NK-92 treated with Interleukin-12 subunit alpha and Interleukin-12 subunit beta, amount 100 ng/mL, for 24 hours (cell line): ENCODE measurements at regions not wholly inside any gene's neighbourhood (a gene's known extent, or its start where the extent isn't known, plus 50 kb on each side); places are given as distances from the start of the nearest gene placed in this dataset.

Experiments used
- DNase-seq: peaks from one replicate; lab custom pipeline; 2025; lab: John Stamatoyannopoulos, UW

GRCh38 chr3:43866529-43867353 lies 176.0 kb downstream of the ABHD5 start:
- no peak for DNase-seq

DNA sequence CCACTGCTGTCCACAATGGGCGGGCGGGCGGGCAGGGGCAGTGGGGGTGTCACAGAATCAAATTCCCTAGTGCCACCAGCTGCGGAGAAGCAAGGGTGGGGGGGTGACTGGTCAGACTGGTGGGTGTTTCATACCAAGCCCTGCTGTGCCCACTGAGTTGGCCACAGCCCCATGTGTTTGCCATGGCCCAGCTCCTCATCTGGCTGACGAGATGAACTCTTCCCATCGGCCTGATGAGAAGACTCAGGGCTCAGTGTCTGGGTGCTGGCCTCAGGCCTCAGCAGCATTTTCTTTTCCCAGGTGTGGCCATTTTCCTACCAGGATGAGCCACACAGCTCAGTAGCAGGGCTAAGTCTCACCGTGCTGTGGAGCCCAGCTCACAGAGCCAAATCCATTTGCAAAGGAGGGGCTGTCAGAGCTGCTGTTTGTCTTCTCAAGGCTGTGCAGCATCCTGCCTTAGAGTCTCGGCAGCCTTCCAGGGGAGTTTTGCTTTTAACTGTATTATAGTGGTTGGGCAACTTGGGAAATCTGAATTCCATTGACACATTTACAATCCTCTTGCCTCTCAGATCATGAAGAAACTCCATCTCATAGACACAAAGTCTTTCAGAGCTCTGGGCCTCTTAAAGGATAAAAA lies 176.8 kb downstream of the ABHD5 start:
- no peak for DNase-seq

DNA sequence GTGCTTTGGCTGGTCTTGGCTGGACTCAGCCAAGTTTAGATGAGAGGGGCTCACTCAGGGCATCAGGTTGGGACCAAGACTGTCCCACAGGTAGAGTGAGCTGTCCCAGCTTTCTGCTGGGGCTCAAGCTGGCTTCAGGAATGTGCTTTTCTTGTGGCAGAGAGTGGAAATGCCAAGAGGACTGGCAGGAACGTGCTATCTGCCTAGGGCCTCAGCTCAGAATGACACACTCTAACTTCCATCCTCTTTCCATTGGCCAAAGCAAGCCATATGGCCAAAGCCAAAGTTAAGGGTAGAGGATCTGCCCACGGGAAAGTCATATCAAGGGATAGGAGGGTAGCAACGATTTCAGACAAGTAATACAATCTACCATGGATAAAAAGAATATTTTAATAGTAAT lies 178.8 kb downstream of the ABHD5 start:
- no peak for DNase-seq

GRCh38 chr3:43870120-43870519 lies 179.4 kb downstream of the ABHD5 start:
- DNase-seq: no peak

- DNase-seq: no peak
Observed at GRCh38 chr3:43870844-43871626, 180.3 kb downstream of the ABHD5 start.

DNA sequence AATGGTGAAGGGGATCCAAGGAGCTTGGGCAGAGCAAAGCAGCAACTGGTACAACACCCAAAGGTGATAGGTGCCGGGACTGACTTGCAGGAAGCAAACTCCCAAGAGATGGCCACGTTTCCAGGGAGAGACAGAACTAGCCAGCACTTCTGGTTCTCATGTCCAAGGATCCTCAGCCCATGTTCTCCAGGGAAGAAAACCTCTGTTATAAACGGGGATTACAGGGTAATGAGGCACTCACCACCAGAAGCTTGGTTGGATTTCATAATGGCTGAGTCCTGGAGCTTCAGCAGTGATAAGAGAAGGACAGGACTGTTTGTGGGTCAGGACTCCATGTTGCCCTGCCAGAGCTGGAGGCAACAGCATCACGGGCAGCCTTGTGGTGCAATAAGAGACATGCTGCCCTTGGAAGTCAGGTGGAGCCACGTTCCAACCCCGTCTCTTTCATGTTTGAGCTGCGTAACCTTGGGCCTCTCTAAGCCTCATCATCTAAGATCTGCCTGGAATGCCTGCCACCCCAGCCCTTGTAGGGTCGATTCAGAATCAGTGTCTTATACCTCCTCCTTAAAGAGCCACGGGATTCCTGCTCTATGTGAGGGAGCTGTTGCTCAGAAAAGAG lies 181.0 kb downstream of the ABHD5 start:
- DNase-seq: no peak

GRCh38 chr3:43872301-43872700 lies 181.6 kb downstream of the ABHD5 start:
- no peak for DNase-seq

DNA sequence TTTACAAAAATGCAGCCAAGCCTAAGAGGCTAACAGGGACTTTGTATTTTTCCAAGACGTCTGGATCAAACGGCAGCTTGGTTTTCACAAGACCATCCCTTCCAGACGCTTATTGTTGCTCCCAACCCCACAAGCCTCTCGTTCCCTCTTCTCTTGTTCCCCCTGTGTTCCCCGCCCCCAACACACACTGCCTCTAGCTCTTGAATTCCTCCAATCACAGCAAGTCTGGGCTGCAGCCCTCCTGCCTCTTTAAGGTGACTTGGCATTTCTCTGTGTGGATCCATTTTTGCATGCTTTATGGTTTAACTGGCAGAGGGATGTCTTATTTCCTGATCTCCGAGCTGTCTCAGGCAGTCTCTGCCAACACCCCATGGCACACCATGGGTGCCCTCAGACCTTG lies 182.2 kb downstream of the ABHD5 start:
- no peak for DNase-seq

DNA sequence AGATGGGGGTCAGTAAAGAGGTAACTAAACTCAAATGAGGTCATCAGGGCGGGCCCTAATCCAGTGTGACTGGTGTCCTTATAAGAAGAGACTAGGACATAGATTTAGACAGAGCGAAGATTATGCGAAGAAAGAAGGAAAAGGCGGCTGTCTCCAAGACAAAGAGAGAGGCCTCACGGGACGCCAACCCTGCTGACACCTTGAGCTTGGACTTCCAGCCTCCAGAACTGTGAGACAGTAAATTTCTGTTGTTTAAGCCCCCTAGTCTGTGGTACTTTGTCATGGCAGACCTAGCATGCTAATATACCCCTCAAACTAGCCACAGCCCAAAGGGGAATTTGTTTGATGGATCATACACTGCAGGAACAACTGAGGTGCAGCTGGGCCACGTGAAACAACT lies 183.0 kb downstream of the ABHD5 start:
- DNase-seq: no peak

GRCh38 chr3:43874290-43874689 lies 183.6 kb downstream of the ABHD5 start:
- DNase-seq: no peak

- DNase-seq: no peak
Observed at GRCh38 chr3:43874731-43875130, 184.0 kb downstream of the ABHD5 start.

DNA sequence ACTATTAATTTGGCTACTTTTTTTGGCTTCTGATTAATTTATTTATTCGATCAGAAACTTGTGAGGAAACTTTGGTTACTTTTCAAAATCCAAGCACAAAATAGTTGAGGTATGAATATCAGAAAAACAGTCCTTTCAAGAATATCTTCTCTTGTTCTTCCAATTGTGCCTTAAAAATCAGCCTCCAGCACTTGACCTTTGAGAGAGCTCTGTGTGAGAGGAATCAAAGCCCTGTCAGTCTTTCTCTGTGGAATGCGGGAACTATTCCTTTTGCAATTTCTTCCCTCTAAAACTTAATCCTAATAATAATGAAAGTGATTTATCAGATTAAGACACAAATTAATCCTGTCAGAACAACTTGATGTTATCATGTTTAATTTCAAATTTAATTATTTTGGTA lies 185.9 kb downstream of the ABHD5 start:
- DNase-seq: no peak

DNA sequence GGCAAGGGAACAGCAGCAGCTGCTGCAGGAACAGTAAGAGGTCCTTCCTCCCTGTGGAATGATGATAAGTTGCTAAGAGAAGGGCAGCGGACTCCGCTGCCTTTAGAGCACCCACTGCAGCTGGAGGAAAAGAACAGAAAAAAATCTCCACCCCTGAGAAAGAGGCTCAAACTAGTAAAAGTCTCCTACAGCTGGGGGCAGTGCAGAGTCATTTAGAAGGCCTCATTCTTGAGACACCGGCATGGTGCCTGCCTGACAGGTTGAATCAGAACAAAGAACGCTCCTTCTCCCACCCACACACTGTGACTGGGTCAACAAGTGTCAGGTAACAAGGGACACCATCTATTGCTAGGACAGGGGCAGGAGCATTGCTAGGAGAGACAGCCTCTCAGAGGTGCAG lies 188.4 kb downstream of the ABHD5 start:
- DNase-seq: no peak

GRCh38 chr3:43882976-43883680 lies 192.4 kb downstream of the ABHD5 start:
- no peak for DNase-seq

DNA sequence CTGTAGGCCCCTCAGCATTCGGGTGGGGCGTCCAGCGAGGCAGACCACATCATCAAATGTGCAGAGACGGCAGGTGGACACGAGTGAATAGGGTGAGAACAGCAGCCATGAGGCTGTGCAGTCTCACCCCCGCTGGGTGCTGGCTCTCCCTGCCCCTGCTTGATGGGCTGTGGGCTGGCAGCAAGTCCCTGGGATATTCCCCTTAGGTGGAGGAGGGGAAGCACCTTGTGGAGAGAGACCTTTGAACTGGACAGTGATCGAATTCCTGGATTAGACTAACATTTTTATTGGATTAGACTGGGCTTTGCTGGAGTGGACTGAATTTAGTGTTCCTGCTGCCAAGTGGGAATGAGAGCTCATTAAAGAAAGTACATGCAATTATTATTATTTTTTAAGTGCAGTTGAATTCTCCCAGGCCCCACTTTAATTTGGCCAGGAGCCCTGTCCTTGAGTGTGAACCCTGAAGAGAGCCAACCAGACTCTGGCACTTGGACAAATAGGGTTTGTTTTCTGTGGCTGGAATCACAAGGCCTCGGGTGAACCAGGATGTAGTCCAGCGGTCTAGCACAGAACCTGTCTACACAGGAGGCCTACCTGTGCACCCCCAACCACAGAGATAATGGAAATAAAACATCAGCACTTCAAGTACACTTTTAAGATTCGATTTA lies 193.1 kb downstream of the ABHD5 start:
- no peak for DNase-seq

- no peak for DNase-seq
Observed at GRCh38 chr3:43884581-43884980, 193.8 kb downstream of the ABHD5 start.

DNA sequence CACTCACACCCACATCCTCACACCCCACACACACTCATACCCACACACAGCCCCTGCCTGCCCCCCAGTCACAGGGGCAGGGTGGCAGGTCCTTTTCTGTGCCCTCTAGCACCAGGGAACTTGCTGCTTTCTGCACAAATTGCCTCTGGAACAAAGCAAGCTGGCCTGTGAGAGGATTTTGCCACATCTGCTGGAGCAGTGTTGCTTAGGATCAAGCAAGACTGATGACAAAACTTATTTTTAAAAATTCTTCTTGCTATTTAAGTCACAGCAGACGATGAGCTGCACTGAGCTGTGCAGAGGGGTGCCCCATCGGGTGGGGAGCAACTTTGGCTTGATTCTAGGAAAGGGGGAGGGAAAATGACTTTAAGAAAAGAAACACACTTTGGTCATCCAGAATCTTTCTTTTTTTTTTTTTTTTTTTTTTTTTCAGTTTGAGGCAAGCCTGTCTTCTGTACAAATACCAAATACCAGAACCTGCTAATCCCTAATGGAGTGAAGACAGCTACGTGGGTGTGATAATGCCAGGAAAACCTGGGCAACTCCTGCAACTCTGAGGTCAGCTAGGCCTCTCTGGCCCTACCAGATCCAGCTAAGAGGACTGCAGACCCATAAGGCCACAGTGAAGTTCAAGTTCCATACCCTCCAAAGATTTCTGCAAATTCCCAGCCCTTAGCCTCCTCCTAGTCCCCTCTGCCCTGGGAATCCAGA lies 195.3 kb downstream of the ABHD5 start:
- no peak for DNase-seq

DNA sequence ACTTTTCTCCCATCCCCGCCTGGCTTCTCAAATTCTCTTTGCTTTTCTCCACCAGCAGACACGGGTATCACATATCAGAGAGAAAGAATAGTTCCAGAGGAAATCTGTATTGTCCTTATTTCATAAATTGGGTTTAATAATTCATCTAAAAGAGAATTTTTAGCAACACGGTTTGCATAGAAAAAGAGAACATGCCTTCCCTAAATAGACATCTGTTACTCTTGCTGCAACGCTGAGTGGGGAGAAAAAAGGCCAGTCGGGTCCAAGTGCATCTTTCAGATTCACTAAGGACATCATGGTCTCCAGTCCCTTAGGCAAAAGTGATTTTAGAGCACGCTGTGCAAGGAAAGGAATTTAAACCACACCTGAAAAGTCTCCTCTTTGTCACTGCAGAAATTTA lies 201.3 kb downstream of the ABHD5 start:
- DNase-seq: no peak

DNA sequence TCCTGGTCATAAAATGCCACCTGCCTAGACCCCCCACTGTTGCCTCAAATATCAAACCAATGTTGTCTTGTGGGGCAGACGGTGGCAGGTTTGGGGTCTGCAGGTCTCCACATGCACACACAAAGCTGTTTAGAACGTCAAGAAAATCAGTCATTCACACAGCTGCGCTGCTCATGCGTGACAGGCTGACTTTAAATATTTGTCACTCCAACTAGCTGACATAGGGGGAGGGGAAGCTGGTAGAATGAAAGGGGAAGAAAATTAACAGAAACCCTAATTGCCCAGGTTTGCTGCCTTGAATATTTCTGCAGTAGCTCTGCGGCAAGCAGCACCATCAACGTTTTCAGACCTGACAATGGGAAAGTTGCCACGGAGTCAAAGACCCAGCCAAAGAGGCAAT lies 201.8 kb downstream of the ABHD5 start:
- no peak for DNase-seq

DNA sequence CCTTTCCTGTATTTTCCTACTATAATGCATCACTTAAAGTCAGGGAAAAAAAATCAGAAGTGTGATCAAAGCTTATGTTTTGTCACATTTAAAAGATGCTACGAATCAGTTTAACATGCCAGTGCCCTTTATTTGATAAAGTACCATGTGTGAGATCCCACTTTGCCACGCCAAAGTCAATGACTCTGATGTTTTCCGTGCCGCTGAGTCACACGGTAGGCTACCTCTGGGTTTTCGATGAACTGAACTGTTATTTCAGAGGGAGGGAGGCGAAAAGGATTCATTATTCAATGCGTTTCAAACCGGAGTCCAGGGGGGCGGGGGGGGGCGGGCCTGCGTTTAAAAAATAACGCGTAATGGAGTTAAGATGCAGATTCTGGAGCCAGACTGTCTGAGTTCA lies 203.0 kb downstream of the ABHD5 start:
- no peak for DNase-seq
